Activated CD4-positive, alpha-beta T cell treated with anti-CD3 and anti-CD28 coated beads, Interleukin-2, amount 50 U/mL, for 16 hours (primary cell): ENCODE measurements at regions not wholly inside any gene's neighbourhood (a gene's known extent, or its start where the extent isn't known, plus 50 kb on each side); places are given as distances from the start of the nearest gene placed in this dataset.
"Not testable (repeated sequence)": the region's sequence is repeated elsewhere in the genome, so short reads cannot be mapped to it uniquely, and the experiment has no call there.

Experiments used
- DNase-seq: peaks from one replicate; pipeline ENCODE4 v3.0.0-alpha.2; 2020

- no peak for DNase-seq
Measured at GRCh38 chr4:183816077-183816476, 89.0 kb upstream of the STOX2 start.

GRCh38 chr4:183816882-183817509 is 88.1 kb upstream of the STOX2 start:
- DNase-seq, result no peak

GRCh38 chr4:183818591-183818990 is 86.5 kb upstream of the STOX2 start:
- not testable (repeated sequence) for DNase-seq

- no peak for DNase-seq
Measured at GRCh38 chr4:183821076-183821853, 83.8 kb upstream of the STOX2 start.

GRCh38 chr4:183823434-183823833 is 81.7 kb upstream of the STOX2 start:
- no peak for DNase-seq

GRCh38 chr4:183825346-183825745 is 79.8 kb upstream of the STOX2 start:
- DNase-seq, result no peak

- no peak for DNase-seq
Measured at GRCh38 chr4:183826461-183826860, 78.6 kb upstream of the STOX2 start.

- DNase-seq, result no peak
Measured at GRCh38 chr4:183828125-183828524, 77.0 kb upstream of the STOX2 start.

GRCh38 chr4:183828839-183829238 is 76.3 kb upstream of the STOX2 start:
- DNase-seq, result no peak

- DNase-seq, result no peak
Measured at GRCh38 chr4:183830438-183830985, 74.6 kb upstream of the STOX2 start.

- no peak for DNase-seq
Measured at GRCh38 chr4:183831026-183831446, 74.1 kb upstream of the STOX2 start.

- no peak for DNase-seq
Measured at GRCh38 chr4:183831683-183832082, 73.4 kb upstream of the STOX2 start.

- DNase-seq, result no peak
Measured at GRCh38 chr4:183832776-183833450, 72.2 kb upstream of the STOX2 start.

- no peak for DNase-seq
Measured at GRCh38 chr4:183834252-183834651, 70.9 kb upstream of the STOX2 start.

GRCh38 chr4:183837222-183837621 is 67.9 kb upstream of the STOX2 start:
- no peak for DNase-seq

GRCh38 chr4:183838987-183839712 is 66.0 kb upstream of the STOX2 start:
- no peak for DNase-seq

GRCh38 chr4:183840311-183840710 is 64.8 kb upstream of the STOX2 start:
- DNase-seq, result peak; percentile 60

- DNase-seq, result no peak
Measured at GRCh38 chr4:183841001-183841400, 64.1 kb upstream of the STOX2 start.

GRCh38 chr4:183842129-183842528 is 63.0 kb upstream of the STOX2 start:
- DNase-seq, result no peak

- DNase-seq, result no peak
Measured at GRCh38 chr4:183843248-183843671, 61.8 kb upstream of the STOX2 start.

- no peak for DNase-seq
Measured at GRCh38 chr4:183846951-183847350, 58.2 kb upstream of the STOX2 start.

- DNase-seq, result no peak
Measured at GRCh38 chr4:183848805-183849204, 56.3 kb upstream of the STOX2 start.
